H1 (cell line): ENCODE measurements at regions not wholly inside any gene's neighbourhood (a gene's known extent, or its start where the extent isn't known, plus 50 kb on each side); places are given as distances from the start of the nearest gene placed in this dataset.

Experiments used
- CHD1 ChIP-seq: IDR thresholded peaks from 2 replicates; pipeline ENCODE4 v1.6.1; 2012; ENCODE audit warnings: low read depth, low read length, improper control_type of control experiment
- EZH2 ChIP-seq: fragments of 200-600 bp; sonication (generic); IDR thresholded peaks from 2 replicates; pipeline ENCODE4 v1.7.1; 2012; ENCODE audit warnings: low read depth, mild to moderate bottlenecking, moderate library complexity, low read length, inconsistent platforms; ENCODE audit not compliant: severe bottlenecking
- NANOG ChIP-seq: IDR thresholded peaks from 2 replicates; pipeline ENCODE4 v1.6.1; 2011; ENCODE audit warnings: low read length, low read depth, mild to moderate bottlenecking, inconsistent platforms; ENCODE audit not compliant: insufficient read depth, poor library complexity, severe bottlenecking
- SAP30 ChIP-seq: fragments of 300-600 bp; sonication (generic); IDR thresholded peaks from 2 replicates; pipeline ENCODE4 v1.7.1; 2012; ENCODE audit warnings: low read length, moderate library complexity, mild to moderate bottlenecking, inconsistent platforms; ENCODE audit not compliant: insufficient read depth, insufficient replicate concordance
- SRF ChIP-seq: IDR thresholded peaks from 2 replicates; pipeline ENCODE4 v1.6.1; 2011; ENCODE audit warnings: mild to moderate bottlenecking, low read depth, low read length, moderate library complexity

DNA sequence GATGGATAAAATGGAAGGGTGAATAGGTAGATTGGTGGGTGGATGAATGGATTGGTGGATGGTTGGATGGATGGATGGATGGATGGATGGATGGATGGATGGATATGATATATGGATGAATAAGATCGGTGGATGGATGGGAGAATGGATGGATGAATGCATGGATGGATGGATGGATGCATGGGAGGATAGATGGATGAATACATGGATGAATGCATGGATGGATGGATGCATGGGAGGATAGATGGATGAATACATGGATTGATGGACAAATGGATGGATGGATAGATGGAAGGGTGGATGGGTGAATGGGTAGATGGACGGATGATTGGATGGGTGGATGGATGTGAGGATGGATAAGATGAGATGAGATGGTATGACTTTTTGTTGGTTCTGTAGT lies 95.7 kb upstream of the DUSP22 start (continued):
- TF ChIP-seq NANOG (no peak), SAP30 (no peak), EZH2 (no peak), CHD1 (no peak), SRF (no peak)
